GM12878 (cell line): ENCODE measurements at regions not wholly inside any gene's neighbourhood (a gene's known extent, or its start where the extent isn't known, plus 50 kb on each side); places are given as distances from the start of the nearest gene placed in this dataset.

Experiments used
- ASH2L ChIP-seq: fragments of 300-600, 200-600 bp; sonication (generic); IDR thresholded peaks from 2 replicates; pipeline ENCODE4 v1.6.1; 2017; ENCODE audit warnings: low read depth, mild to moderate bottlenecking, borderline replicate concordance
- CTCF ChIP-seq, 3 experiments: IDR thresholded peaks in 2 of 3; conservative IDR thresholded peaks in 1 of 3; 2 replicates each; pipeline ENCODE4 v1.5.1; 2011; ENCODE audit warnings: low read depth in 3 of 3, low read length in 3 of 3, mild to moderate bottlenecking in 3 of 3, control low read depth in 2 of 3, moderate library complexity in 2 of 3, inconsistent platforms in 1 of 3, mixed read lengths in 1 of 3; ENCODE audit not compliant: control insufficient read depth in 2 of 3, insufficient read depth in 1 of 3; ENCODE audit errors: extremely low read depth in 1 of 3
- EP300 ChIP-seq, 2 experiments: fragments of 150-350 bp in 1 of 2; IDR thresholded peaks; 2 replicates each; pipeline ENCODE4 v1.6.1; 2011 to 2012; ENCODE audit warnings: low read depth in 2 of 2, low read length in 2 of 2, borderline replicate concordance in 1 of 2, improper control_type of control experiment in 1 of 2, inconsistent platforms in 1 of 2; ENCODE audit not compliant: control insufficient read depth in 1 of 2
- MAX ChIP-seq: IDR thresholded peaks from 2 replicates; pipeline ENCODE4 v1.6.1; 2012; ENCODE audit warnings: low read depth, low read length, improper control_type of control experiment
- POLR2A ChIP-seq: IDR thresholded peaks from 2 replicates; pipeline ENCODE4 v1.6.1; 2011; ENCODE audit warnings: low read depth, mild to moderate bottlenecking, low read length
- SMARCA5 ChIP-seq: fragments of 450-650 bp; IDR thresholded peaks from 2 replicates; pipeline ENCODE4 v1.6.1; 2017; ENCODE audit warnings: mild to moderate bottlenecking
- TAF1 ChIP-seq: IDR thresholded peaks from 2 replicates; pipeline ENCODE4 v1.6.1; 2011; ENCODE audit warnings: mild to moderate bottlenecking, low read depth, low read length, borderline replicate concordance
- TARDBP ChIP-seq: IDR thresholded peaks from 2 replicates; pipeline ENCODE4 v1.6.1; 2016; ENCODE audit warnings: borderline replicate concordance
- ZNF384 ChIP-seq: IDR thresholded peaks from 2 replicates; pipeline ENCODE4 v1.6.1; 2012; ENCODE audit warnings: low read depth, mild to moderate bottlenecking, low read length, improper control_type of control experiment, borderline replicate concordance

GRCh38 chr2:48264627-48265026, 49.9 kb upstream of the FOXN2 start:
- no peak for TF ChIP-seq CTCF (IDR thresholded peaks at IDR 0.05 in 2 of 3, conservative IDR thresholded peaks at IDR 0.05 in 1 of 3; ENCODE audit: control insufficient read depth in 2 of 3, extremely low read depth in 1 of 3, insufficient read depth in 1 of 3, low read depth in 3 of 3, low read length in 3 of 3)
- no peak for TF ChIP-seq ZNF384
- TF ChIP-seq SMARCA5: no peak
- no peak for TF ChIP-seq TARDBP
- no peak for TF ChIP-seq EP300 (IDR thresholded peaks at IDR 0.05; ENCODE audit: borderline replicate concordance in 1 of 2, control insufficient read depth in 1 of 2, low read depth in 2 of 2, low read length in 2 of 2)
- TF ChIP-seq MAX: no peak
- no peak for TF ChIP-seq ASH2L
- TF ChIP-seq POLR2A: no peak
- no peak for TF ChIP-seq TAF1
